ENCODE measurements at regions not wholly inside any gene's neighbourhood (a gene's known extent, or its start where the extent isn't known, plus 50 kb on each side); places are given as distances from the start of the nearest gene placed in this dataset.

- DNase-seq (ENCODE audit: low spot score): no peak
- TF ChIP-seq CTCF (IDR thresholded peaks at IDR 0.05; ENCODE audit: extremely low read depth, missing control alignments): no peak
Measured at GRCh38 chr1:87182611-87183010, 146.1 kb upstream of the LMO4 start.

- no peak for TF ChIP-seq CTCF (IDR thresholded peaks at IDR 0.05; ENCODE audit: extremely low read depth, missing control alignments)
- no peak for DNase-seq (ENCODE audit: low spot score)
Measured at GRCh38 chr1:87185077-87185476, 143.6 kb upstream of the LMO4 start.

GRCh38 chr1:87186346-87186745, 142.3 kb upstream of the LMO4 start:
- DNase-seq (ENCODE audit: low spot score): no peak
- no peak for TF ChIP-seq CTCF (IDR thresholded peaks at IDR 0.05; ENCODE audit: extremely low read depth, missing control alignments)

- DNase-seq (ENCODE audit: low spot score): no peak
- TF ChIP-seq CTCF (IDR thresholded peaks at IDR 0.05; ENCODE audit: extremely low read depth, missing control alignments): no peak
Measured at GRCh38 chr1:87188640-87189039, 140.0 kb upstream of the LMO4 start.

- no peak for DNase-seq (ENCODE audit: low spot score)
- no peak for TF ChIP-seq CTCF (IDR thresholded peaks at IDR 0.05; ENCODE audit: extremely low read depth, missing control alignments)
Measured at GRCh38 chr1:87190402-87190801, 138.3 kb upstream of the LMO4 start.

DNA sequence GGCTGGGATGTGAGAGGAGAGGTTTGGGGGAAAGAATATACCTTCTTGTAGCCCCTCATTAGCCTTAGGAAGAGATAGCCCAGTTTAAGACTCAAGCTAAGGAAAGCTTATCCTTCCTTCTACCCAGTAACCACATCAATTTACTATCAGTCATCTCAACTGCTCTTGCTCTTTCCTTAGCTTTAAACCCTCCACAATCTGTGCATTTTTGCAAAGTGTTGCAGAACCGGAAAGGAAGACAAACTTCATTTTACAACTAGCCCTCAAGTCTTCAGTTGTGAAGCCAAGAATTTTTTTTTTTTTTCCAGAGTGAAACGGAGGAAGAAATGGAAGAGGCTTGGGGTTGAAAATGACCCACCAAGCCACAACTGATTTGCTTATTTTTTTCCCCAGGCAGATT, 137.0 kb upstream of the LMO4 start:
- DNase-seq (ENCODE audit: low spot score): no peak
- no peak for TF ChIP-seq CTCF (IDR thresholded peaks at IDR 0.05; ENCODE audit: extremely low read depth, missing control alignments)

DNA sequence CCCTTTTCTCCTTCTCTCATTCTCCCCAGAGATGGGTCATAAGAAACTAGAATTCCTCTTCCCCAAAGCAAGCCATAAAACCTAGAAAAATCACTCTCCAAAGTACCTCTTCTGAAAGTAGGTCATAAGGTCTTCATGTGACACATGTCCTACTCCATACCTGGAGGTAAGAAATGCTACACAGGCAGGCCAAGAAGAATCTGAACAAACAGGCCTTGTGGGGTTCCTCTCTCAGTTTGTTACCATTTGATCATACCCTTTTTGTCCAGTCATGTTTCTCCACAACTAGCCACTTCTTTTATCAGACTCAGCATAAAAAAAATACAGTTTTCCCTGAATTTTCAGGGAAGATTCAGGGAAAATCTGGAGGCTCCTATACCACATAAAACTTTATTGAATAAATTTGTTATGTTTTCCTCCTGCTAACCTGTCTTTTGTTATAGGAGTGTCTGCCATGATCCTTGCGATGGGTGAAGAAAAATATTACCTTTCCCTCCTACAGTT, 134.4 kb upstream of the LMO4 start:
- no peak for DNase-seq (ENCODE audit: low spot score)
- TF ChIP-seq CTCF (IDR thresholded peaks at IDR 0.05; ENCODE audit: extremely low read depth, missing control alignments): no peak

Data from GM20000 (cell line).